ENCODE measurements at regions not wholly inside any gene's neighbourhood (a gene's known extent, or its start where the extent isn't known, plus 50 kb on each side); places are given as distances from the start of the nearest gene placed in this dataset.

DNA sequence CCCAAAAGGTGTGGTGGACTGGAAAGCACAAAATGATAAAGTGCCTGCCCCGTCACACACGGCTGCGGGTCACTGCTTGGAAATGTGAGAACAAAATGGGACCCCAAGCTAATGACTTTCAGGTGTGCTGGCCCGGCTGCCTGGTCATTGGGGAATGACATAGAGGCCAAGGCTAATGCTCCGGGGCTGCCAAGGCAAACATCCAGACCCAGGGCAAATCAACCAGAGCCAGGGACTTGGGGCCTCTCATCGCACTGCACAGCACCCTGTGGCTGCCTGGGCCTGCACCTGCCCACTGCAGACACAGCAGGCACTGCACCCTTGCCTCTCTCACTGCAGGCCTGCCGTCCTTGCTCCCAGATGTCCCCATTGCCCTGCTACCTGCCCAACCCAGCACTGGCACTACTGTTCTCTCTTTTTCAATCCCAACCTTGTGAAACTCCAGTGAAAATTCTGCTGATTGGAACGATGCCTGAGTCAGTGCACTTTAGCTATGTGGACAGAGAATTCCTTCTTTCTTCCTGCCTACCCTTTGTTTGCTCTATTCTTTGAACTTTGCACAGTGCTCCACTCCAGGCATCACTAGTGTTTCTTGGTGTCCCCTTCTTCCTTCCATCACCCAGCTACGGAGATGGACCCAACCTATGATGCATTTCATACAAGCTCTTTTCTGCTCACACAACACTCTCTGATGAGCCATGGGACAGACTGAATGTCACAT is 849.5 kb downstream of the MAFB start:
- no peak overlapping the region for H2BK5ac ChIP-seq (ENCODE audit: low read depth, low read length)
- no peaks in the 10 kb centered on the region for H3K4me1 ChIP-seq (replicated peaks in 1 of 4; ENCODE audit: control insufficient read depth in 3 of 4, insufficient read depth in 4 of 4, low read length in 3 of 4)
- no peaks in the 10 kb centered on the region; the same call in 1 of the 2 replicates for H3K23me2 ChIP-seq (ENCODE audit: low read depth, low read length)
- no peak overlapping the region for H3K9ac ChIP-seq (replicated peaks in 1 of 4; ENCODE audit: extremely low read depth in 1 of 4, low read depth in 3 of 4, low read length in 3 of 4)
- no peaks in the 10 kb centered on the region for H3K79me2 ChIP-seq (ENCODE audit: control insufficient read depth in 1 of 2, insufficient read depth in 2 of 2, low read length in 2 of 2)
- POLR2A ChIA-PET (ENCODE audit: partially characterized antibody), result interaction anchor here (1.1 kb wide), 1 partner anchor 11 kb away, joined by 3 read pairs; no protein-coding TSS in a partner anchor
- H2AFZ ChIP-seq (ENCODE audit: low read length), result no peak overlapping the region
- 94% methylated on average over 9 of the region's 9 CpGs; no CpG with 5 or more reads in 1 of the 2 experiments for WGBS, 2 experiments (ENCODE audit: extremely low coverage in 1 of 2, insufficient coverage in 1 of 2, insufficient read length in 1 of 2, insufficient replicate concordance in 2 of 2, low coverage in 1 of 2, low lambda C conversion rate in 2 of 2, missing lambda C conversion rate in 1 of 2)
- no peak overlapping the region for H3K56ac ChIP-seq (replicated peaks; ENCODE audit: insufficient read length, low read depth, low read length)
- H4K5ac ChIP-seq (ENCODE audit: insufficient read length, low read depth, low read length), result no peak overlapping the region
- no peaks in the 10 kb centered on the region for H3K79me1 ChIP-seq (ENCODE audit: low read depth, low read length)
- no peak overlapping the region for H3K4me2 ChIP-seq (ENCODE audit: insufficient read depth in 1 of 2, low read depth in 2 of 2, low read length in 2 of 2)
- no peaks in the 10 kb centered on the region for H3K27me3 ChIP-seq (replicated peaks in 1 of 4; ENCODE audit: control insufficient read depth in 3 of 4, extremely low read depth in 1 of 4, insufficient read depth in 3 of 4, low read length in 3 of 4)
- H4K91ac ChIP-seq (replicated peaks; ENCODE audit: insufficient read length, low read length), result no peak overlapping the region
- no peaks in the 10 kb centered on the region for H4K20me1 ChIP-seq (replicated peaks in 1 of 2; ENCODE audit: control insufficient read depth in 1 of 2, insufficient read depth in 2 of 2, low read length in 2 of 2)
- no peak overlapping the region for H3K14ac ChIP-seq (ENCODE audit: insufficient read length)
- H2BK20ac ChIP-seq (ENCODE audit: low read length), result no peak overlapping the region
- no peaks in the 10 kb centered on the region for H3K9me3 ChIP-seq (ENCODE audit: insufficient read depth in 2 of 2, low read depth in 1 of 2, low read length in 1 of 2)
- CTCF ChIA-PET (ENCODE audit: partially characterized antibody), result interaction anchor here (1.5 kb wide), 1 partner anchor 34 kb away, joined by 5 read pairs; no protein-coding TSS in a partner anchor
- H3K4me3 ChIP-seq (ENCODE audit: extremely low read depth in 1 of 4, insufficient read depth in 2 of 4, low read depth in 3 of 4, low read length in 4 of 4), result no peak overlapping the region
- no peak overlapping the region for H2BK15ac ChIP-seq (ENCODE audit: low read length)
- DNase-seq (ENCODE audit: low read depth in 1 of 2, low spot score in 2 of 2) (no peak), FAIRE-seq (no peak)
- no peak overlapping the region for H2BK120ac ChIP-seq (replicated peaks; ENCODE audit: low read depth, low read length)
- H3K36me3 ChIP-seq (ENCODE audit: control insufficient read depth in 2 of 4, insufficient read depth in 4 of 4, low read length in 3 of 4), result no peaks in the 10 kb centered on the region
- no peak overlapping the region for H3K23ac ChIP-seq (ENCODE audit: insufficient read length)
- TF ChIP-seq TAF7 (optimal IDR thresholded peaks at IDR 0.05; ENCODE audit: borderline replicate concordance, low read depth, low read length) (no peak), RAD21 (IDR thresholded peaks at IDR 0.05 in 1 of 2, conservative IDR thresholded peaks at IDR 0.05 in 1 of 2; ENCODE audit: low read depth in 2 of 2, low read length in 2 of 2) (no peak), ASH2L (IDR thresholded peaks at IDR 0.05; ENCODE audit: low read length) (no peak), GABPA (IDR thresholded peaks at IDR 0.05; ENCODE audit: borderline replicate concordance, insufficient read depth, low read length) (no peak)
- TF ChIP-seq, protein P1, sequence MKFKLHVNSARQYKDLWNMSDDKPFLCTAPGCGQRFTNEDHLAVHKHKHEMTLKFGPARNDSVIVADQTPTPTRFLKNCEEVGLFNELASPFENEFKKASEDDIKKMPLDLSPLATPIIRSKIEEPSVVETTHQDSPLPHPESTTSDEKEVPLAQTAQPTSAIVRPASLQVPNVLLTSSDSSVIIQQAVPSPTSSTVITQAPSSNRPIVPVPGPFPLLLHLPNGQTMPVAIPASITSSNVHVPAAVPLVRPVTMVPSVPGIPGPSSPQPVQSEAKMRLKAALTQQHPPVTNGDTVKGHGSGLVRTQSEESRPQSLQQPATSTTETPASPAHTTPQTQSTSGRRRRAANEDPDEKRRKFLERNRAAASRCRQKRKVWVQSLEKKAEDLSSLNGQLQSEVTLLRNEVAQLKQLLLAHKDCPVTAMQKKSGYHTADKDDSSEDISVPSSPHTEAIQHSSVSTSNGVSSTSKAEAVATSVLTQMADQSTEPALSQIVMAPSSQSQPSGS (IDR thresholded peaks at IDR 0.05; ENCODE audit: low read length), result no peak
- no peak overlapping the region for H3K18ac ChIP-seq (ENCODE audit: extremely low read depth, low read length)
- H3K27ac ChIP-seq (ENCODE audit: low read depth, low read length), result no peak overlapping the region
- H4K8ac ChIP-seq (ENCODE audit: extremely low read depth, insufficient read depth, low read length), result peak overlapping the region; percentile 18; the same call in 1 of the 2 replicates
- no peak overlapping the region for H2AK5ac ChIP-seq (ENCODE audit: low read depth, low read length)
- H2BK12ac ChIP-seq (ENCODE audit: low read depth, low read length), result no peak overlapping the region
- no peak overlapping the region for H3K4ac ChIP-seq (replicated peaks; ENCODE audit: insufficient read length, low read depth, low read length)
